Suprapubic skin (tissue), 4 donors: ENCODE measurements at regions not wholly inside any gene's neighbourhood (a gene's known extent, or its start where the extent isn't known, plus 50 kb on each side); places are given as distances from the start of the nearest gene placed in this dataset.

Source experiments
- DNase-seq, 2 donors: peaks; one replicate each; pipeline ENCODE4 v3.0.0-alpha.2; 2019; ENCODE audit warnings: low spot score in 2 of 2
- H3K27ac ChIP-seq: fragments of 200-600 bp; sonication (generic); one replicate; pipeline ENCODE4 v1.5.1; 2019
- H3K27me3 ChIP-seq: fragments of 200-600 bp; sonication (generic); one replicate; pipeline ENCODE4 v1.5.1; 2019
- H3K36me3 ChIP-seq: fragments of 200-600 bp; sonication (generic); one replicate; pipeline ENCODE4 v1.5.1; 2019
- H3K4me1 ChIP-seq: fragments of 200-600 bp; sonication (generic); one replicate; pipeline ENCODE4 v1.5.1; 2019
- H3K4me3 ChIP-seq: fragments of 200-600 bp; sonication (generic); one replicate; pipeline ENCODE4 v1.5.1; 2019; ENCODE audit warnings: mild to moderate bottlenecking
- H3K9me3 ChIP-seq: fragments of 200-600 bp; sonication (generic); one replicate; pipeline ENCODE4 v1.5.1; 2019
- EP300 ChIP-seq: sonication (generic); formaldehyde crosslinking; IDR thresholded peaks from one replicate; pipeline ENCODE4 v1.6.1; 2017; ENCODE audit warnings: antibody characterized with exemption
- POLR2A ChIP-seq, 2 donors: fragments of 450-650 bp; IDR thresholded peaks; one replicate each; pipeline ENCODE4 v1.6.1; 2017; ENCODE audit warnings: antibody characterized with exemption in 2 of 2, mild to moderate bottlenecking in 2 of 2, moderate library complexity in 2 of 2
- POLR2AphosphoS5 ChIP-seq, 3 donors: sonication (generic); formaldehyde crosslinking; IDR thresholded peaks; one replicate each; pipeline ENCODE4 v1.6.1; 2017; ENCODE audit warnings: antibody characterized with exemption in 3 of 3
- WGBS: methylation state at CpG from one replicate; pipeline ENCODE4 v1.1.5; 2018; 5-methylcytosine and 5-hydroxymethylcytosine counted together
- TF ChIP-seq, protein P1 (sequence below), 2 donors: fragments of 200-600 bp in 1 of 2; fragments of 450-650 bp in 1 of 2; sonication (generic) in 1 of 2; IDR thresholded peaks; one replicate each; pipeline ENCODE4 v1.5.1; 2016 to 2019; ENCODE audit warnings: antibody characterized with exemption in 2 of 2, mild to moderate bottlenecking in 1 of 2, moderate library complexity in 1 of 2

DNA sequence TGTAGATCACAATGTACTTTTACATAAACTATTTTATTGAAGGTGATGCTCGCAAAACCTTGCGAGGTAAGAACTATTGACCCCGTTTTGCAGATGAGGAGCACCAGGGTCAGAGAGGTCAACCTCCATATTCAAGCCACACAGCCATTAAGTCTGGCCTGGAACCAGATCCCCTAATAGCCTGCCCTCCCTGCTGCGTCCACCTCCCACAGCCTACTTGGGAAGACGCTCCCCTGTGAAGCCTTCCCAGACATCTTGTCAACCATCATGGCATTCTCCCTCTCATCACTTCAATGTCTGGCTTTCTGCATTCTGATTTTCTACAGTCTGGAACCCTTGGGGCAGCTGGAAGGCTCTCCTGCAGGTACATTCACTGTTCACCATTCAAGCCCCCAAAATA, 101.0 kb downstream of the TTC32 start:
- Histone ChIP-seq H3K27me3 (no peaks in the 10 kb centered on the region), H3K9me3 (no peaks in the 10 kb centered on the region), H3K4me3 (no peak overlapping the region), H3K4me1 (no peaks in the 10 kb centered on the region), H3K27ac (peak overlapping the region; percentile 48), H3K36me3 (no peaks in the 10 kb centered on the region)
- TF ChIP-seq, protein P1, sequence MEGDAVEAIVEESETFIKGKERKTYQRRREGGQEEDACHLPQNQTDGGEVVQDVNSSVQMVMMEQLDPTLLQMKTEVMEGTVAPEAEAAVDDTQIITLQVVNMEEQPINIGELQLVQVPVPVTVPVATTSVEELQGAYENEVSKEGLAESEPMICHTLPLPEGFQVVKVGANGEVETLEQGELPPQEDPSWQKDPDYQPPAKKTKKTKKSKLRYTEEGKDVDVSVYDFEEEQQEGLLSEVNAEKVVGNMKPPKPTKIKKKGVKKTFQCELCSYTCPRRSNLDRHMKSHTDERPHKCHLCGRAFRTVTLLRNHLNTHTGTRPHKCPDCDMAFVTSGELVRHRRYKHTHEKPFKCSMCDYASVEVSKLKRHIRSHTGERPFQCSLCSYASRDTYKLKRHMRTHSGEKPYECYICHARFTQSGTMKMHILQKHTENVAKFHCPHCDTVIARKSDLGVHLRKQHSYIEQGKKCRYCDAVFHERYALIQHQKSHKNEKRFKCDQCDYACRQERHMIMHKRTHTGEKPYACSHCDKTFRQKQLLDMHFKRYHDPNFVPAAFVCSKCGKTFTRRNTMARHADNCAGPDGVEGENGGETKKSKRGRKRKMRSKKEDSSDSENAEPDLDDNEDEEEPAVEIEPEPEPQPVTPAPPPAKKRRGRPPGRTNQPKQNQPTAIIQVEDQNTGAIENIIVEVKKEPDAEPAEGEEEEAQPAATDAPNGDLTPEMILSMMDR (IDR thresholded peaks at IDR 0.05), result no peak
- TF ChIP-seq EP300, result no peak
- no peak for TF ChIP-seq POLR2A (IDR thresholded peaks at IDR 0.05)
- no peak for TF ChIP-seq POLR2AphosphoS5 (IDR thresholded peaks at IDR 0.05)
- DNase-seq, result no peak
- 90% methylated on average over 5 of the region's 5 CpGs for WGBS

DNA sequence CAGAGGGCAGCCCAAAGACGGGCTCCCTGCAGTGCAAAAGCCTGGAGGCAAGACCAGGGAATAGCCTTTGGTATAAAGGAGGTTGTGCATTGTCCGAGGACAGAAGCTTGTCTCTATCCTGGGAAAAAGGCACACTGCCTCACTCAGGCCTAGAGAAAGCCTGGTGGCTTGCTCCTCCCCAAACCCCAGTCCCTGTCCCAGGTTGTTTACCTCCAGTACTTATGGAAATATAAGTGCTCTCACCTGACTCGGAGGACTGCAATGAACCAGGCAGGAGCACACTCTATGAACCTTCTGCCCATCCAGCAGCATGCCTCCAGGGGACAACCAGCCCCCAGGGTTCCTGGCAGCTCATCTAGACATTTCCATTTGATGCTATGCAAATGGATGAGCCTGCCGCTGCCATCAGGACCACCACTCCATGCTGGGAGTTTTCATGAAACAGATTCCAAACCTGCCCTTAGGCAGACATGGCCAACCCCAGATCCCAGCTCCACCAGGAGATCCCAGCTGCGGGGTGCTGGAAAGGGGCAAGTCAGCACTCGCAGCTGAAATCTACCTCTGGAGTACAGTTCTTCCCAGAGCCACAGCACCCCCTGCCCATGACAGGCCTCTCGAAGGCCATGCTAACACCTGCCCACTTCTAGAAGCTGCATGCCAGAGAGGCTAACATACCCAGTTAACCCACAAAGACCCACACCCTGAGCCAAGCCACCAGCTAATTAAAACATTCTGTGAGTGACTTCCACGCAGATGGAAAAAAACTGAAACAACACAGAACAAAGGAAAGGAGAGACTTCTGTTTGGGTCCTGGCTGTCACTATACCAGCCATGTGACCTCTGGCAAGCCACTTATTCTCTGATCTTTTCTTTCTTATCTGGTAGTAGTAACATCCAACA, 101.7 kb downstream of the TTC32 start:
- WGBS, result 68% methylated on average over 5 of the region's 8 CpGs
- no peaks in the 10 kb centered on the region for H3K9me3 ChIP-seq
- H3K27ac ChIP-seq, result no peak overlapping the region
- DNase-seq, result no peak
- H3K36me3 ChIP-seq, result no peaks in the 10 kb centered on the region
- no peak overlapping the region for H3K4me3 ChIP-seq
- no peaks in the 10 kb centered on the region for H3K4me1 ChIP-seq
- no peak for TF ChIP-seq POLR2A (IDR thresholded peaks at IDR 0.05)
- no peak for TF ChIP-seq EP300
- TF ChIP-seq POLR2AphosphoS5 (IDR thresholded peaks at IDR 0.05), result no peak
- TF ChIP-seq, protein P1 (IDR thresholded peaks at IDR 0.05), result no peak
- H3K27me3 ChIP-seq, result no peaks in the 10 kb centered on the region

DNA sequence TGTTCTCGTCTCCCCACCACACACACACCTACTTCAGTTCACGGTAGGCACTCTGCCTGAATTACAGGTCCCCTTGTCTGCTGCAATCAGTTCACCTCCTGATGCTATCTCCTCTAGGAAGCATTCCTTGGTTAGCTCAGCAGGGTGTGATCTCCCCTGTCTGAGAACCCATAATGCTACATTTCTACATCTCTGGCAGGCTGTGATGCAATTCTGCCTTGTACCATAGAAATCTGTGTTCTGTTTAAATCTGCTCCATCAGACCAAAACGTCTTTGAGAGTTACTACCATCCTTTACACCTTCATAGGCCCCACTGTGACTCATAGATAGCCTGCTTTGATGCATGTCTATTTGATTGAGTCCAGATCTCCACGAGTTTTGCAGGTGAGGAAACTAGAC, 103.9 kb downstream of the TTC32 start:
- WGBS, result 82% methylated on average over 4 of the region's 4 CpGs
- no peak overlapping the region for H3K27ac ChIP-seq
- TF ChIP-seq EP300, result no peak
- TF ChIP-seq, protein P1 (IDR thresholded peaks at IDR 0.05), result no peak
- TF ChIP-seq POLR2AphosphoS5 (IDR thresholded peaks at IDR 0.05), result no peak
- no peak for TF ChIP-seq POLR2A (IDR thresholded peaks at IDR 0.05)
- no peaks in the 10 kb centered on the region for H3K27me3 ChIP-seq
- no peaks in the 10 kb centered on the region for H3K9me3 ChIP-seq
- no peaks in the 10 kb centered on the region for H3K4me1 ChIP-seq
- H3K4me3 ChIP-seq, result no peak overlapping the region
- DNase-seq, result no peak
- H3K36me3 ChIP-seq, result no peaks in the 10 kb centered on the region

DNA sequence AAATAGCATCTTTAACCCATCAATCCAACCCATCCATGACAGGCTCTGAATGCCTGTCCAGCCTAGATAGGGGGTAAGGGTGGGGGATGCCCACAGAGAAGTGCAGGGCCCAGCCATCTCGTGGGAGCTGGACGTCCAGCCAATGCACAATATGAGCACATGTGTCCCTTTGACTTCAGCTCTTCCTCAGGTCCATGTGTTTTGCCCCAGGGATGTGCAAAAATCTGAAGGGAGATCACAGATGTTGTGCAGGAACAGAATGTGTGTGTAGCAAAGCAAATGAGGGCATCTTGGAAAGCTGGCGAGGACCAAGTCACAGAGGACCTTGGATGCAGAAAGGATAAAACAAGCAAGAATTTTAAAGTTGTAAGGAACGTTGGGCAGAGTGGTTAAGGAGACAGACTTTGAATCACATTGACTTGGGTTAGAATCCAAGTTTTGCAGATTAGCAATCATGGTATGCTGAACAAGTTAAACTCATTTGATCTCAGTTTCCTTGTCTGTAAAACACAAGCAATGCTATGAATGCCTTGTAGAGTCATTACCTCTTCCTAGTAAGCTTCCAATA, 104.5 kb downstream of the TTC32 start:
- Histone ChIP-seq H3K27ac (no peak overlapping the region), H3K36me3 (no peaks in the 10 kb centered on the region), H3K4me3 (no peak overlapping the region), H3K4me1 (no peaks in the 10 kb centered on the region), H3K27me3 (no peaks in the 10 kb centered on the region), H3K9me3 (no peaks in the 10 kb centered on the region)
- DNase-seq, result no peak
- WGBS, result 76% methylated on average over 4 of the region's 4 CpGs
- TF ChIP-seq, protein P1 (IDR thresholded peaks at IDR 0.05), result no peak
- TF ChIP-seq EP300 (no peak), POLR2AphosphoS5 (IDR thresholded peaks at IDR 0.05) (no peak), POLR2A (IDR thresholded peaks at IDR 0.05) (no peak)

DNA sequence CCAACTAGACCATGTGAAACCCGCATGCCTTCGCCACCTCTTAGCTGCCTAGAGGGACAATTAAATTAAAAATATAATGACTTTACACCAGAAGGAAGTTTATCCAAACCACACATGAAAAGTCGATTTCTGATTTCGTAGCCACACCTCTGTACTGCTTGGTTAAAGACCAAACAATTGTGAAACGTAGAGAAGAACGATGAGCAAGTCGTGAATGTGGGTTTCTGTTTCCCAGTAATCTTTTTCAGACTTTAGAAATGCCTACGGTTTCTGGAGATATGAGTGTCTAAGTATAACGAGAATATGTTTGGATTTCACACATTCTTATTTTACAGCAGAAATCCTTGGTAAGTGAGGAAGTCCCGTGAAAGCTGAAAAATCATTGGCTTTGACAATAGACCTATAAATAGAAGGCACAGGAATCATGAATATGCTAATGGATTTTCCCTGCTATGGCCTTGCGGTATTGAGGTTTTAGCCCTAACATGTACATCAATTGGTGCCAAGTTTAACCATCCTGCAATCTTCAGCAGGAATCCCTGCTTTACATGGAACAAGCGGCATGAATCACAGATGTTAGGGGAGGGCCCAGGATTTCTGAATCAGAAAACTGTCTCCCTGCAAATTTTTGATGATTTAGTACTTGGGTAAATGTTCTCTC, 105.6 kb downstream of the TTC32 start:
- TF ChIP-seq POLR2A (IDR thresholded peaks at IDR 0.05), result no peak
- no peak for TF ChIP-seq POLR2AphosphoS5 (IDR thresholded peaks at IDR 0.05)
- no peak for TF ChIP-seq EP300
- TF ChIP-seq, protein P1 (IDR thresholded peaks at IDR 0.05), result no peak
- no peak overlapping the region for H3K27ac ChIP-seq
- 29% methylated on average over 12 of the region's 12 CpGs for WGBS

More for the DNA sequence above, 105.6 kb downstream of the TTC32 start:
- no peaks in the 10 kb centered on the region for H3K36me3 ChIP-seq
- H3K27me3 ChIP-seq, result no peaks in the 10 kb centered on the region
- DNase-seq, result no peak
- H3K4me1 ChIP-seq, result no peaks in the 10 kb centered on the region
- no peaks in the 10 kb centered on the region for H3K9me3 ChIP-seq
- H3K4me3 ChIP-seq, result no peak overlapping the region
